Spleen (tissue), 7 donors: ENCODE measurements at regions not wholly inside any gene's neighbourhood (a gene's known extent, or its start where the extent isn't known, plus 50 kb on each side); places are given as distances from the start of the nearest gene placed in this dataset.

ENCODE experiments used
- CTCF ChIP-seq, 11 experiments: fragments of 200-600 bp in 7 of 11; fragments of 450-650 bp in 4 of 11; sonication (generic) in 4 of 11; IDR thresholded peaks in 8 of 11; conservative IDR thresholded peaks in 3 of 11; 1 replicate in 7 of 11; 2 replicates in 4 of 11; pipeline versions ENCODE4 v1.4.0 to v1.8.0; 2016 to 2021; ENCODE audit warnings: antibody characterized with exemption in 11 of 11, inconsistent platforms in 4 of 11, mild to moderate bottlenecking in 1 of 11
- POLR2A ChIP-seq, 3 donors: fragments of 450-650 bp; IDR thresholded peaks; one replicate each; pipeline ENCODE4 v1.5.1; 2017; ENCODE audit warnings: antibody characterized with exemption in 3 of 3, mild to moderate bottlenecking in 1 of 3
- POLR2AphosphoS5 ChIP-seq, 3 donors: sonication (generic); formaldehyde crosslinking; IDR thresholded peaks; one replicate each; pipeline ENCODE4 v1.5.1; 2017; ENCODE audit warnings: antibody characterized with exemption in 3 of 3
- donor health status: DM: no; HTN: no; CAD: no; lungs with moderate emphysema.
- donor health status: DM: no; HTN: no; CAD: no.
- donor health status: DM: no; HTN: no; CAD: no.

- TF ChIP-seq CTCF (IDR thresholded peaks at IDR 0.05 in 8 of 11, conservative IDR thresholded peaks at IDR 0.05 in 3 of 11), result no peak
- no peak for TF ChIP-seq POLR2A (IDR thresholded peaks at IDR 0.05)
- TF ChIP-seq POLR2AphosphoS5 (IDR thresholded peaks at IDR 0.05), result no peak
Observed at GRCh38 chr20:37463726-37464494, 57.1 kb upstream of the NNAT start.
